B cell (primary cell): ENCODE measurements at regions not wholly inside any gene's neighbourhood (a gene's known extent, or its start where the extent isn't known, plus 50 kb on each side); places are given as distances from the start of the nearest gene placed in this dataset.

Source experiments
- ATAC-seq: fragments of 200-7000 bp; cut with Tn5 transposase; one replicate; pipeline ENCODE4 v1.10.0; 2021; ENCODE audit warnings: low read depth, mild to moderate bottlenecking, moderate number of reproducible peaks, moderate library complexity
- CTCF ChIA-PET: fragments of 350-600 bp; sonication (Branson Sonifier 250); formaldehyde crosslinking; loops from one replicate; lab custom pipeline; 2021; ENCODE audit warnings: antibody characterized with exemption, inconsistent platforms; lab: Charles Lee
- POLR2A ChIA-PET: fragments of 350-600 bp; sonication (Branson Sonifier 250); formaldehyde crosslinking; loops from one replicate; lab custom pipeline; 2021; ENCODE audit warnings: antibody characterized with exemption; lab: Charles Lee
- DNase-seq: peaks from one replicate; pipeline ENCODE4 v3.0.0; 2013
- H2AFZ ChIP-seq: 2 replicates; pipeline ENCODE4 v1.6.1; 2012; ENCODE audit warnings: mild to moderate bottlenecking, low read depth, low read length; ENCODE audit not compliant: insufficient read depth, poor library complexity, severe bottlenecking
- H3K27ac ChIP-seq, 2 donors: 1 replicate in 1 of 2; 2 replicates in 1 of 2; pipeline ENCODE4 v1.5.1; 2012 to 2013; ENCODE audit warnings: low read length in 2 of 2, mild to moderate bottlenecking in 2 of 2, moderate library complexity in 1 of 2
- H3K27me3 ChIP-seq, 4 experiments: fragments of 200-600 bp in 1 of 4; sonication (generic) in 1 of 4; replicated peaks in 1 of 4; 1 replicate in 2 of 4; 2 replicates in 2 of 4; pipeline versions ENCODE4 v1.6.1 to v1.7.0; 2013 to 2016; ENCODE audit warnings: low read length in 3 of 4, mild to moderate bottlenecking in 2 of 4, mixed read lengths in 1 of 4, moderate library complexity in 1 of 4; ENCODE audit not compliant: insufficient read depth in 4 of 4, control insufficient read depth in 3 of 4; ENCODE audit errors: control extremely low read depth in 1 of 4
- H3K36me3 ChIP-seq, 2 experiments: replicated peaks in 1 of 2; 1 replicate in 1 of 2; 2 replicates in 1 of 2; pipeline versions ENCODE4 v1.6.1 to v1.7.1; 2013; ENCODE audit warnings: low read length in 1 of 2; ENCODE audit not compliant: insufficient read depth in 2 of 2, control insufficient read depth in 1 of 2; ENCODE audit errors: control extremely low read depth in 1 of 2, extremely low read depth in 1 of 2
- H3K4me1 ChIP-seq, 2 donors: fragments of 200-600 bp in 1 of 2; sonication (generic) in 1 of 2; 1 replicate in 1 of 2; 2 replicates in 1 of 2; pipeline versions ENCODE4 v1.5.1 to v1.6.1; 2013 to 2017; ENCODE audit warnings: low read length in 2 of 2; ENCODE audit not compliant: control insufficient read depth in 2 of 2, insufficient read depth in 2 of 2
- H3K4me2 ChIP-seq: replicated peaks from 2 replicates; pipeline ENCODE3; 2012; ENCODE audit warnings: mild to moderate bottlenecking, low read depth, low read length; ENCODE audit not compliant: poor library complexity, severe bottlenecking
- H3K4me3 ChIP-seq, 5 experiments: fragments of 200-600 bp in 1 of 5; sonication (generic) in 1 of 5; 1 replicate in 3 of 5; 2 replicates in 2 of 5; pipeline versions ENCODE4 v1.5.1 to v1.7.0; 2011 to 2016; ENCODE audit warnings: low read length in 4 of 5, mild to moderate bottlenecking in 4 of 5, low read depth in 2 of 5, control low read depth in 1 of 5, moderate library complexity in 1 of 5; ENCODE audit not compliant: insufficient read depth in 1 of 5; ENCODE audit errors: control extremely low read depth in 1 of 5, extremely low read depth in 1 of 5
- H3K79me2 ChIP-seq: fragments of 200-600 bp; sonication (generic); one replicate; pipeline ENCODE4 v1.6.0; 2016; ENCODE audit warnings: low read length; ENCODE audit not compliant: control insufficient read depth, insufficient read depth
- H3K9ac ChIP-seq: fragments of 200-600 bp; sonication (generic); 2 replicates; pipeline ENCODE4 v1.6.1; 2017; ENCODE audit warnings: mild to moderate bottlenecking, low read length, moderate library complexity
- H3K9me3 ChIP-seq, 3 donors: one replicate each; pipeline versions ENCODE4 v1.6.1 to v1.7.1; 2013; ENCODE audit warnings: low read length in 2 of 3; ENCODE audit not compliant: control insufficient read depth in 2 of 3, insufficient read depth in 1 of 3; ENCODE audit errors: control extremely low read depth in 1 of 3
- H4K20me1 ChIP-seq: 2 replicates; pipeline ENCODE4 v1.6.0; 2012; ENCODE audit warnings: mild to moderate bottlenecking, low read length; ENCODE audit not compliant: insufficient read depth, control insufficient read depth, poor library complexity, severe bottlenecking
- H3K27ac Mint-ChIP-seq: one replicate; pipeline ENCODE4 v1.8.0; 2021; ENCODE audit warnings: mixed read lengths
- H3K27me3 Mint-ChIP-seq: one replicate; pipeline ENCODE4 v1.8.0; 2021; ENCODE audit warnings: mixed read lengths
- H3K4me1 Mint-ChIP-seq: one replicate; pipeline ENCODE4 v1.8.0; 2021; ENCODE audit warnings: mixed read lengths
- H3K4me3 Mint-ChIP-seq: one replicate; pipeline ENCODE4 v1.8.0; 2021; ENCODE audit warnings: mixed read lengths
- H3K9me3 Mint-ChIP-seq: one replicate; pipeline ENCODE4 v1.8.0; 2022; ENCODE audit warnings: mixed read lengths; ENCODE audit not compliant: insufficient read depth
- CTCF ChIP-seq: fragments of 200-600 bp; IDR thresholded peaks from one replicate; pipeline ENCODE4 v1.8.0; 2022; ENCODE audit warnings: antibody characterized with exemption, mild to moderate bottlenecking
- EZH2 ChIP-seq: IDR thresholded peaks from 2 replicates; pipeline ENCODE4 v1.6.1; 2012; ENCODE audit warnings: borderline replicate concordance, low read depth, mild to moderate bottlenecking, moderate library complexity, low read length; ENCODE audit not compliant: insufficient read depth, poor library complexity, severe bottlenecking
- whole genome bisulfite sequencing: methylation state at CpG from one replicate; pipeline ENCODE4 v1.1.5; 2013; ENCODE audit warnings: missing lambda C conversion rate; ENCODE audit not compliant: insufficient coverage; 5-methylcytosine and 5-hydroxymethylcytosine counted together
- intact Hi-C: fragments of 100-400 bp; cut with micrococcal nuclease; formaldehyde crosslinking; loops from one replicate; pipeline ENCODE4 v1.10.0; 2022

GRCh38 chr1:244758708-244759107 is 76.8 kb upstream of the COX20 start:
- no peak for DNase-seq
- TF ChIP-seq CTCF, result no peak
- TF ChIP-seq EZH2, result no peak
- no peaks in the 10 kb centered on the region for H3K36me3 ChIP-seq
- H3K9ac ChIP-seq, result no peak overlapping the region
- H3K4me3 ChIP-seq, result no peak overlapping the region
- Mint-ChIP-seq H3K4me1 (peaks cover 5% of the 10 kb centered on the region), H3K9me3 (peaks cover 4% of the 10 kb centered on the region), H3K4me3 (no peak overlapping the region), H3K27ac (no peak overlapping the region), H3K27me3 (peaks cover 8% of the 10 kb centered on the region)
- no peak overlapping the region for H3K4me2 ChIP-seq
- H3K27me3 ChIP-seq, result no peaks in the 10 kb centered on the region
- whole genome bisulfite sequencing, result 50% methylated on average over 2 of the region's 4 CpGs
- CTCF ChIA-PET, result no interaction called here
- H2AFZ ChIP-seq, result no peak overlapping the region
- H4K20me1 ChIP-seq, result no peaks in the 10 kb centered on the region
- no peak overlapping the region for H3K27ac ChIP-seq
- H3K79me2 ChIP-seq, result no peaks in the 10 kb centered on the region
- POLR2A ChIA-PET, result no interaction called here
- H3K9me3 ChIP-seq, result no peaks in the 10 kb centered on the region
- H3K4me1 ChIP-seq, result no peaks in the 10 kb centered on the region
- ATAC-seq, result no peak
- intact Hi-C loops, result no loop called here

GRCh38 chr1:244759158-244759557 is 76.3 kb upstream of the COX20 start:
- Histone ChIP-seq H2AFZ (no peak overlapping the region), H3K4me2 (no peak overlapping the region), H3K79me2 (no peaks in the 10 kb centered on the region), H3K9me3 (no peaks in the 10 kb centered on the region), H4K20me1 (no peaks in the 10 kb centered on the region), H3K27ac (no peak overlapping the region), H3K9ac (no peak overlapping the region), H3K4me3 (no peak overlapping the region), H3K4me1 (no peaks in the 10 kb centered on the region), H3K36me3 (no peaks in the 10 kb centered on the region), H3K27me3 (no peaks in the 10 kb centered on the region)
- WGBS, result 93% methylated on average over 5 of the region's 8 CpGs
- Mint-ChIP-seq H3K27me3 (peaks cover 8% of the 10 kb centered on the region), H3K27ac (no peak overlapping the region), H3K4me1 (peaks cover 5% of the 10 kb centered on the region), H3K4me3 (no peak overlapping the region), H3K9me3 (peaks cover 4% of the 10 kb centered on the region)
- POLR2A ChIA-PET, result no interaction called here
- TF ChIP-seq CTCF (no peak), EZH2 (no peak)
- no peak for ATAC-seq
- intact Hi-C loops, result no loop called here
- no peak for DNase-seq
- CTCF ChIA-PET, result no interaction called here
